WERI-Rb-1 (cell line): ENCODE measurements at regions not wholly inside any gene's neighbourhood (a gene's known extent, or its start where the extent isn't known, plus 50 kb on each side); places are given as distances from the start of the nearest gene placed in this dataset.
"Not testable (repeated sequence)": the region's sequence is repeated elsewhere in the genome, so short reads cannot be mapped to it uniquely, and the experiment has no call there.

ENCODE experiments used
- DNase-seq: peaks from one replicate; pipeline ENCODE4 v3.0.0-alpha.2; 2020
- H3K27ac ChIP-seq: fragments of 250-450 bp; sonication (Bioruptor Pico); 2 replicates; pipeline ENCODE4 v1.5.1; 2020; ENCODE audit warnings: mild to moderate bottlenecking, moderate library complexity
- H3K27me3 ChIP-seq: fragments of 250-450 bp; sonication (Bioruptor Pico); 2 replicates; pipeline ENCODE4 v1.5.1; 2021; ENCODE audit warnings: mild to moderate bottlenecking, low read depth, moderate library complexity; ENCODE audit not compliant: insufficient read depth, severe bottlenecking
- H3K36me3 ChIP-seq: fragments of 250-450 bp; sonication (Bioruptor Pico); 2 replicates; pipeline ENCODE4 v1.5.1; 2020; ENCODE audit warnings: mild to moderate bottlenecking, moderate library complexity
- H3K4me3 ChIP-seq: 2 replicates; pipeline ENCODE4 v1.5.1; 2011; ENCODE audit warnings: low read depth, mild to moderate bottlenecking, control low read depth, low read length
- H3K9me3 ChIP-seq: fragments of 250-450 bp; sonication (Bioruptor Pico); 2 replicates; pipeline ENCODE4 v1.5.1; 2021; ENCODE audit warnings: mild to moderate bottlenecking, moderate library complexity; ENCODE audit not compliant: severe bottlenecking
- TF ChIP-seq, protein P1 (sequence below): IDR thresholded peaks from 2 replicates; pipeline ENCODE4 v1.5.1; 2011; ENCODE audit warnings: low read depth, mild to moderate bottlenecking, control low read depth, inconsistent platforms, low read length

DNA sequence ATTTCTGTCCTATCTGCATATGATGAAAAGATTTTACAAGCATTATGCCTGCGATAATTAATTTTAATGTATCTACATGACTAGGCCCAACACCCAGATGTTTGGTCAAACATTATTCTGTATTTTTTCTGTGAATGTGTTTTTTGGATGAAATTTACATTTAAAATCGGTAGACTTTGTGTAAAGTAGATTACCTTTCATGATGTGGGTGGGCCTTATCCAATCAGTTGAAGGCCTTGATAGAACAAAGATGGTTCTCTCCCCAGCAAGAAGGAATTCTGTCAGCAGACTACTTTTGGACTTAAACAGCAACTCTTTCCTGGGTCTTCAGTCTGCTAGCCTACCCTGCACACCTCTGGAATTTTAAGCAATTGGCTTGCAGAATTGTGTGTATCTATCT, 844.0 kb downstream of the BRINP3 start:
- Histone ChIP-seq H3K27me3 (no peaks in the 10 kb centered on the region), H3K27ac (no peak overlapping the region), H3K4me3 (no peak overlapping the region), H3K36me3 (no peaks in the 10 kb centered on the region), H3K9me3 (no peaks in the 10 kb centered on the region)
- TF ChIP-seq, protein P1, sequence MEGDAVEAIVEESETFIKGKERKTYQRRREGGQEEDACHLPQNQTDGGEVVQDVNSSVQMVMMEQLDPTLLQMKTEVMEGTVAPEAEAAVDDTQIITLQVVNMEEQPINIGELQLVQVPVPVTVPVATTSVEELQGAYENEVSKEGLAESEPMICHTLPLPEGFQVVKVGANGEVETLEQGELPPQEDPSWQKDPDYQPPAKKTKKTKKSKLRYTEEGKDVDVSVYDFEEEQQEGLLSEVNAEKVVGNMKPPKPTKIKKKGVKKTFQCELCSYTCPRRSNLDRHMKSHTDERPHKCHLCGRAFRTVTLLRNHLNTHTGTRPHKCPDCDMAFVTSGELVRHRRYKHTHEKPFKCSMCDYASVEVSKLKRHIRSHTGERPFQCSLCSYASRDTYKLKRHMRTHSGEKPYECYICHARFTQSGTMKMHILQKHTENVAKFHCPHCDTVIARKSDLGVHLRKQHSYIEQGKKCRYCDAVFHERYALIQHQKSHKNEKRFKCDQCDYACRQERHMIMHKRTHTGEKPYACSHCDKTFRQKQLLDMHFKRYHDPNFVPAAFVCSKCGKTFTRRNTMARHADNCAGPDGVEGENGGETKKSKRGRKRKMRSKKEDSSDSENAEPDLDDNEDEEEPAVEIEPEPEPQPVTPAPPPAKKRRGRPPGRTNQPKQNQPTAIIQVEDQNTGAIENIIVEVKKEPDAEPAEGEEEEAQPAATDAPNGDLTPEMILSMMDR, result no peak
- no peak for DNase-seq

DNA sequence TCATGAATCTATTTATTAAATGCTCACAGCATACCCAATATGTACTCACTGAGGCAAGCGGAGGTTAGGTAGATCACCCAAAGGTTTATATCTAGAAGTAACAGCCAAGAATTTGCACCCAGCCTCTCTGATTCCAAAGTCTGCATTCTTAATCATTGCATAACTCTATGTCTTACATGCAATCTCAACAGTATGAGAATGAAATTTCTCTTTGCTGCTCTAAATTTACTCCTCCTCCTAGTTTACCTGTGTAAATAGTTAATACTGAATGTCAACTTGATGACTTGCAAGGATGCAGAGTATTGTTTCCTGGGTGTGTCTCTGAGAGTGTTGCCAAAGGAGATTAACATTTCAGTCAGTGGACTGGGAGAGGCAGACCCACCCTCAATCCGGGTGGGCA, 840.6 kb downstream of the BRINP3 start:
- Histone ChIP-seq H3K27ac (no peak overlapping the region), H3K9me3 (no peaks in the 10 kb centered on the region), H3K27me3 (no peaks in the 10 kb centered on the region), H3K4me3 (no peak overlapping the region), H3K36me3 (no peaks in the 10 kb centered on the region)
- TF ChIP-seq, protein P1, result no peak
- no peak for DNase-seq

DNA sequence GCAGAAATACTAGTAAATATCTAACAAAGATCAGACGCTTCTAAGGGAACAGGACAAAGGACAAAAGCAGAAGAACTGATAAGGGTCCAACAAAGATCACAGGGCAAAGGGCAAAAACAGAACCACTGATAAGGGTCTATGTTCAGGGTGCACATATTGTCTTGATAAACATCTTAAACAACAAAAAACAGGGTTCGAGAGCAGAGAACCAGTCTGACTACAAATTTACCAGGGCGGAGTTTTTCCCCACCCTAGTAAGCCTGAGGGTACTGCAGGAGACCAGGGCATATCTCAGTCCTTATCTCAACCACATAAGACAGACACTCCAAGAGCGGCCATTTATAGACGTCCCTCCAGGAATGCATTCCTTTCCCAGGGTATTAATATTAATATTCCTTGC, 833.5 kb downstream of the BRINP3 start:
- H3K27ac ChIP-seq, H3K27me3 ChIP-seq, H3K4me3 ChIP-seq, DNase-seq, H3K36me3 ChIP-seq, H3K9me3 ChIP-seq: not testable (repeated sequence)

DNA sequence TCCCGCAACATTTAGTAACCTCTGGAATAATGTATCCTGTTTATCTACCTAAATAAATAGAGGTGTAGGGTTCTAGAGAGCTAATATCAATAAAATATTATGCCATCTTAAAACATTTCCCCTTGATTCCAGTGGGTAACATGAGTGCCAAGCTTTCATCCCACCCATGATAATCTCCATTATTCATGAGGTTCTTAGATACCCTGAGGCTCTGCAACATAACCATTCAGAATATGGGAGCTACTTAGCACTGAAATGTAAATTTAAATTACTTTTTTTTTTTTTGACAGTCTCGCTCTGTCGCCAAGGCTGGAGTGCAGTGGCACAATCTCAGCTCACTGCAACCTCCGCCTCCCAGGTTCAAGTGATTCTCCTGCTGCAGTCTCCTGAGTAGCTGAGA, 832.7 kb downstream of the BRINP3 start:
- Histone ChIP-seq H3K27ac (no peak overlapping the region), H3K4me3 (no peak overlapping the region), H3K36me3 (no peaks in the 10 kb centered on the region), H3K27me3 (no peaks in the 10 kb centered on the region), H3K9me3 (no peaks in the 10 kb centered on the region)
- DNase-seq, result no peak
- TF ChIP-seq, protein P1, result no peak

DNA sequence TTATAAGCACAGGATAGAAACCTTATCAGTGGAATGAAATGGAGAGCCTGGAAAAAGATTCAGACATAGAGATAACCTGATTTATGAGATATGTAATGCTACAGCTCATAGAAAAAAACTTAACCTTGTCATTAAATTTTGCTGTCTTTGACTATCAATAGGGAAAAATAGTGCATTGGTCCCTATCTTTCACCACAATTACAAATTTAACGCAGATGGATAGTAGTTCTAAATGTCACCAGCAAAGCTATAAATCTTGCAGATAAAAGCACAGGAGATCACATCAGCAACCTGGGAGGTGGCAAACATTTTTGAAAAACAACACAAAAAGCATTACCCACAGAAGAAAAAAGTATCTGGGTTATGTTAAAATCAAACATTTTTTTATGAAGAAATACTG, 831.6 kb downstream of the BRINP3 start:
- TF ChIP-seq, protein P1, result no peak

DNA sequence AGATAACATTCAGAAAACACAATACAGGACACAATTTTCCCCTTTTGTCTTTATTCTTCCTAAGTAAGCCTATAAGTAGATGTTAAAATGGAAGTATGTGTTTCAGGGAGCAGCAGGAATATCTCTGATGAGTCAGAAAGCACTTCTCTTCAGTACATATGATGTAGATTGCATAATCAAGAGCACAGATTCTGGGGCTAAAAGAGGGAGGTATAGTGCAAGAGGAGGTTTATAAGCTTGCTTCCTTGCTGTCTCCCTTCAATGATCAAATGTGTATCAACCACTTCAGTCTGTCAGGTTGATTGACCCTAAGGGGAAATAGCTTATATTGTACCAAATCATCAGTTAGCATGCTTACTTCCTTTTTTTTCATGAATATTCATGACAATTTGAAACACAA, 822.8 kb downstream of the BRINP3 start:
- no peak for DNase-seq
- no peaks in the 10 kb centered on the region for H3K9me3 ChIP-seq
- TF ChIP-seq, protein P1, result no peak

More for the DNA sequence above, 831.6 kb downstream of the BRINP3 start:
- H3K27me3 ChIP-seq, result no peaks in the 10 kb centered on the region
- H3K9me3 ChIP-seq, result no peaks in the 10 kb centered on the region
- no peak overlapping the region for H3K27ac ChIP-seq
- no peak for DNase-seq
- H3K36me3 ChIP-seq, result no peaks in the 10 kb centered on the region
- no peak overlapping the region for H3K4me3 ChIP-seq

More for the DNA sequence above, 822.8 kb downstream of the BRINP3 start:
- no peaks in the 10 kb centered on the region for H3K36me3 ChIP-seq
- no peaks in the 10 kb centered on the region for H3K27me3 ChIP-seq
- H3K4me3 ChIP-seq, result no peak overlapping the region
- H3K27ac ChIP-seq, result no peak overlapping the region
